ENCODE measurements at regions not wholly inside any gene's neighbourhood (a gene's known extent, or its start where the extent isn't known, plus 50 kb on each side); places are given as distances from the start of the nearest gene placed in this dataset.

DNA sequence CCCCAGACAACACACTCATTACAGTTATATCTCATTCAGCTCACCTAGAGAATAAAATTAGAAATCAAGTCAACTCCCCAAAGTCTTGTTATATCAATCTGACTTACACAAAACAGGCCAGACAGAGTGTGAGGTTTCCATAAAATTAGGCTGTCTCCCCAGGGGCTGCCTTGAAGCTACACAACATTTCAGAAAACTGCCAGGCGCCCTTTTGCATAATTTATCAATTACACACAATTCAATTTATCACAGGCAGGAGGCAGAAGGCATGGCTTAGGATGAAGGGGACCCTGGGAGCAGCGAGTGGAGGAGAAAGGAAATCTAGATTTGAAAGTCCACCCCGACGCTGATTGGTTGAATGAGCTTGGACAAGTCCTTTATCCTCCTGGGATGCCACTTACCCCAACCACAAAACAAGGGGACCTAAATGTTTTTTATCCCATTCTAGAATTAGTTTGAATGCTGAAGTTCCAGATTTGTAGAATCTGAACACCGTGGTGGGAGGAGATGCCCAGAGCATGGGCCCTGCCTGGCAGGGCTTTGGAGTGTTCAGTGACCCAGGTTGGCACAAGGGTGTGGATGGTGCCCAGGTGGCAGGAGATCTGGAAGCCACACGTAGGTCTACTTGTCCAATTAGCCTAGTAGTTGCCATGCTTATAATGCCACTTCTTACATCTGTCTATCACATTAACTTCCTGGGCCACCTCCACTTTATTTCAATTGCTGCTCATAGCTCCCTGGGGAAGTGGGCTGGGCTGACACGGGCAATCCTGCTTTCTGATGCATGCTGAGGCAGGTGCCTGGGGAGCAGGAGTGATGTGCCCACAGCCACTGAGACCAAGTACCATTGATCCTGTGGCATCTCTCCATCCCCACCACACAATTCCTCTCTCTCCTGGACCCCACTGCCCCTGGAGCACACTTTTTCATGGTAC, 119.8 kb upstream of the TLE3 start:
- TF ChIP-seq, protein P1, sequence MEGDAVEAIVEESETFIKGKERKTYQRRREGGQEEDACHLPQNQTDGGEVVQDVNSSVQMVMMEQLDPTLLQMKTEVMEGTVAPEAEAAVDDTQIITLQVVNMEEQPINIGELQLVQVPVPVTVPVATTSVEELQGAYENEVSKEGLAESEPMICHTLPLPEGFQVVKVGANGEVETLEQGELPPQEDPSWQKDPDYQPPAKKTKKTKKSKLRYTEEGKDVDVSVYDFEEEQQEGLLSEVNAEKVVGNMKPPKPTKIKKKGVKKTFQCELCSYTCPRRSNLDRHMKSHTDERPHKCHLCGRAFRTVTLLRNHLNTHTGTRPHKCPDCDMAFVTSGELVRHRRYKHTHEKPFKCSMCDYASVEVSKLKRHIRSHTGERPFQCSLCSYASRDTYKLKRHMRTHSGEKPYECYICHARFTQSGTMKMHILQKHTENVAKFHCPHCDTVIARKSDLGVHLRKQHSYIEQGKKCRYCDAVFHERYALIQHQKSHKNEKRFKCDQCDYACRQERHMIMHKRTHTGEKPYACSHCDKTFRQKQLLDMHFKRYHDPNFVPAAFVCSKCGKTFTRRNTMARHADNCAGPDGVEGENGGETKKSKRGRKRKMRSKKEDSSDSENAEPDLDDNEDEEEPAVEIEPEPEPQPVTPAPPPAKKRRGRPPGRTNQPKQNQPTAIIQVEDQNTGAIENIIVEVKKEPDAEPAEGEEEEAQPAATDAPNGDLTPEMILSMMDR (conservative IDR thresholded peaks at IDR 0.05 in 1 of 2, IDR thresholded peaks at IDR 0.05 in 1 of 2; ENCODE audit: low read depth in 1 of 2, low read length in 2 of 2) = no peak
- TF ChIP-seq EZH2 (IDR thresholded peaks at IDR 0.05; ENCODE audit: low read length, missing control alignments) = no peak
